GM19035 (cell line): ENCODE measurements at regions not wholly inside any gene's neighbourhood (a gene's known extent, or its start where the extent isn't known, plus 50 kb on each side); places are given as distances from the start of the nearest gene placed in this dataset.

Experiments
- ATAC-seq: cut with Tn5 transposase; IDR thresholded peaks from one replicate; pipeline ENCODE4 v1.9.1; 2021; ENCODE audit not compliant: unreplicated experiment

DNA sequence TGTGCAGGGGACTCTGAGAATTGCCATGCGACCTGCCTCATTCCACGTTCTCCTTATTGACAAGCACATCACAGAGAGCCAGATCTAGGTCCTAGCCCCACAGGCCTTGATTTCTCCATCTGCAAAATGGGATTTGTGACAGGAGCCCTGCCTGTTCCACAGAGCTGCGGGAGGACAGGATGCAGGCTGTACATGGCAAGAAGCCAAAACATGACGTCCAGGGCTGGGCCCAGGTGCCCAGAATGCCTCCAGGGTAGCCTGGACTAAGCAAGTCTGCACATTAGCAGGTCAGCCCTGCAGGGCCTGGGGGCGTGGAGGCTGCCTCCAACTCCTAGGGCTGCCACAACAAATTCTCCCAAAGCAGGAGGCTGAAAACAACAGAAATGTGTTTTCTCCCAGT, 235.7 kb upstream of the SDK2 start:
- ATAC-seq: no peak

DNA sequence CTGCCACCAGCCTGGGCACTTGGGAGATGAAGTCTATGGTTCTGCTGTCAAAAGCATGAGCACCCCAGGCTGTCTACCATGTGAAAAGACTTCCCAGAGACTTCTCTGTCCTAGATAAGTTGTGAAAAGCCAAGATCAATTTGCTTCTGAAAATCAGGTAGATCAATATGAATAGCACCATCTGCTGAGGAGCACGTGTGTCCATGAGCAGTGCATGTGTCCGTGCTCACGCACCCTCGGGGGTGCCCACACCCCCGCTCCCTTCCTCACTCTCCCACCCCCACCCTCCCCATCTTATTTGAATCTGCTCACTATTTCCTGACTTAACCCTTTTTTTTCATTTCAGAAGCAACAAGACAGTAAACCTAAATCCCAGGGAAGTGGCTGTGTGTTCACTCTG, 238.3 kb upstream of the SDK2 start:
- no peak for ATAC-seq

DNA sequence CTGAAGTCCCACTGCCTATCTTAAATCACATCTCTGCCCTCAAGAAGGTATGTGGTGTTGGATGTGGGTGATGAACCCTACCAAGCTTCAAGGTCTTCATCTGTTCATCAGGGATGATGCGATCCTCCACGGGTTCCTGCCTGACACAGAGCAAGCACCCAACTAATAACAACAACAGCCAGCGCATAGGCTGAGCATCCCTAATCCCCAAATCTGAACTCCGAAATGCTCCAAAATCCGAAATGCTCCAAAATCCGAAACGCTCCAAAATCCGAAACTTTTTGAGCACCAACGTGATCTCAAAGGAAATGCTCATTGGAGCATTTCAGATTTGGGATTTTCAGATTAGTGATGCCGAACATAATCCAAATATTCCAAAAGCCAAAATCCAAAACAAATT, 238.9 kb upstream of the SDK2 start:
- ATAC-seq: no peak

DNA sequence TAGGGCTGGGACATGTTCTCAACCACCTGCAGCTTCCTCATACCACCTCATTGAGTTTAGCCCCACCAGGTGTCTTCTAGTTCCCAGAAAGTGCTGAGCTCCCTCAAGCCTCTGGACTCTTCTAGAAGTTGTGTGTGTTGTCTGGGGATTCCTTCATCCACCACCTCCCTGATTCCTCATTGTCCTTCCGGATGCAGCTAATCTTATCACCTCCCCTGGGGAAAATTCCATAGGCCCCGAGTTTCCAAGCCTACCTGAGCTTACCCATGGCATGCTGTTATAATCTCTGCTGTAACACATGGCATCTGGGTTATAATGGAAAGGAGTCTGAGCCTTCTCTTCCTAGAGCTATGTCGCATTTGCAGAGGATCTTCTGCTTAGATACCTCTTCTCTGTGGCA, 243.5 kb upstream of the SDK2 start:
- ATAC-seq: no peak

DNA sequence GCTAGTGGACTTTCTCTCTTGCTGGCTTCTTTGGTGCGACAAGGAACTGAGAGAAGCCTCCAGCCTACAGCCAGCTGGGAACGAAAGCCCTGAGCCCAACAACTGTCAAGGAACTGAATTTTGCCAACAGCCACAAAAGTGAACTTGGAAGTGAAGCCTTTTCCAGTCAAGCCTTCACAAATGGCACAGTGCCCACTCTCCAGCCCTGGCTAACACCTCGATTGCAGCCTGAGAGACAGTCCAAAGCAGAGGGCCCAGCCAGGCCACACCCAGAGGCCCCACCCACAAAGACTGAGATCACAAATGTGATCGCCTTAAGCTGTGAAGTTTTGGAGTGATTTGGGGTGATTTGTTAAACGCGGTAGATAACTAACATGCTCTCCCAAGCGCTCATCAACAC, 244.6 kb upstream of the SDK2 start:
- no peak for ATAC-seq

DNA sequence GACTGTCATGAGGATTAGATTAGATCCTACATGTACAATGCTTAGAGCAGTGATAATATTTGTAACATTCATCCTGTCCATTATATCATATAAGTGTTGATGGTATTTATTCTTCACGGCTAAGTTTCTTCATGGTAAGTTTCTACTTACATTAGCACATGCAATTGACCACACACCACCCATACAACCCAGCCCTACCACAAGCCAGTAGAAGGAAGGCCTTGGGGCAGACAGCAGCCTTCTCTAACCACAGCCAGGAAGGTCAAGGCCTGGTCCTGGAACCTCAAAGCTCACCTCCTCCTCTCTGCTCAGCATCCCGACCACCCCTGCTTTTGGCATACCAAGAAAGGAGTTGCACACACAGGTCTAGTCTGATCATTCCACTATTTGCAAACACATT, 245.2 kb upstream of the SDK2 start:
- no peak for ATAC-seq

DNA sequence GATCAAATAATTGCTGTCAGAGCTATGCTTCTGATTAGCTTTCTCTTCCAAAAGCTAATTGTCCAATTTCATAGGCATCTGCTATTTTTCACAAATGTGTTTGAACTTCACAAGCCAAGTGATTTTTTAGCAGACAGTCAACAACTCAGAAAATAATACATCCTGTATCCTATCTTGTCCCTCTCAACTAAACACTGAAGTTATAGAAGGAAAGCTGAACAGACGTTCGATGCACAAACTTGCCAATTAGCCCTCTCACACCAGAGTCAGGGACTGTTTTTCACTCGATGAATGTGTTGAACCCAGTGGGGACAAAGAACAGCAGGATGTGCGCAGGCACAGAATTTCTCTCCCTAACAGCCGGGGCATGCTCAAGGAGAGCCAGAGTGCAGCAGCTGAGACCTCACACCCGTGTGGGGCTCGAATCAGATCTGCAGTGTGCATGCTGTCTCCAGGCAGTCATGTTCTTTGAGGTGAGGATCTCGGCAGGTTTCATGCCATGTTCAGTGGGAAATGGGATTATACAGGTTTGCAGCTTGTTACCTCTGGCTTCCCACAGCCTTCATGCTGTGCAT, 246.7 kb upstream of the SDK2 start:
- no peak for ATAC-seq

DNA sequence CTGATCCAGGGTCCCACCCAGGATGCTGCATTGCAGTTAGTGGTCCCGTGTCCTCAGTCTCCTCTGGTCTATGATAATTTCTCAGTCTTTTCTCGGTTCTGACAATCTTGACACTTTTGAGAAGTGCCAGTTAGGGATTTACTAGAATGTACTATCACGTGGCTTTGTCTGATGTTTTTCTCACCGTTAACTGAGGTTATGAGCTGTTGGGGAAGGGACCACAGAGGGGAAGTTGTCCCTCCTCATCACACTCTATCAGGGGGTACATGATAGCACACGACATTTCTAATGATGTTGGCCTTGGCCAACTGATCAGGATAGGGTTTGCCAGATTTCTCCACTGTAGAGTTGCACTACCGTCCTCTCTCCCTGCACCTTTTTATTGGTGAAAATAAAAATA, 250.9 kb upstream of the SDK2 start:
- no peak for ATAC-seq

DNA sequence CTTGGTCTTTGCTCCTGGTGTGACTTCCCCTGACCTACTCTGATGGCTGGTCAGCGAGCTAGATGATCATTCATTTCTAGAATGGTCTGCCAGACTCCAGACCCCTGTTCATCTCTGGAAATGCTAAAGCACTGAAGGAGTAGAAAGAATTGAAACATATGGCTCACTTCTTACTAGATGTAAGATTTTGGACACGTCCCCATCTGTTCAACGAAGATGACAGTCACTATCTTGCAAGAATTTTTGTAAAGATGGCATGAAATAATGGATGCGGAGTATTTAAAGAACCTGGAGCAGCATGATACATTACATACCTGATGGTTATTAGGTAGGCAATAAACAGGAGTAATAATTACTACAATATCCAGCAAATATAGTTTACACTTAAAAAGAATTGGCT, 252.7 kb upstream of the SDK2 start:
- no peak for ATAC-seq

DNA sequence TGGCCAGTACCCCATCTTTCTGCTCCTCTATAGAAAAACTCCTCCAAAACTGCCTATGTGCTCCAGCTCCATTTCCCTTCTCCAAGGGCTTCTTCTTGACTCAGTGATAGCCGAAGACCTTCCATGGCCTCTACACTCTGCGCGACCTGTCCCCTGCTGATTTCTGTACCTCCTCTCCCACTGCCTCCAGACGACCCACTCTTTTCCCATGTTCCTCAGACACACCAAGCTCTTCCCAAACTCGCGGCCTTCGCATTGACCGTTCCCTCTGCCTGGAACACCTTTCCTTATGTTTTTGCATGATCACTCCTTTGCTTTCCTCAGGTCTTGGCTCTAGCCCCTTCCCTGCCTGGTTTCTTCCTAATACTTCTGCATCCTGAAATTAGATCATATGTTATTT, 255.6 kb upstream of the SDK2 start:
- ATAC-seq: no peak

DNA sequence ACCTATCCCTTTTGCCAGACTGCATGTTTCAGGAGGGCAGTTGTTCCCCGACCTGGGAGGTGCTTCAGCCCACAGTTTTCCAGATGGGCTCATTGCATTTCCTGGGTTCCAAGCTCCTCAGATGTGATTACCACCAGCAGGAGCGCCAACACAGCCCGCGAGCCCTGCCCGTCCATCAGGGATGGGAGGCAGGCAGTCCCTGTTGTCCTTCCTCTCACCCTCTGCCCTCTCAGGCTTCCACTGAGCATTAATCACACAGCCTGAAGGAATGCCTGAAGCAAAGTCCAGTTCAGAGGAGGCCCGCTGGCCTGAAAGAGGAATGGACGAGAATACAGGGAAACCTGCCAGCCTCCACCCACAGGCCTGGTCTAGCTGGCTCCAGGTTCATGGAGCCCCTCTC, 256.3 kb upstream of the SDK2 start:
- no peak for ATAC-seq

DNA sequence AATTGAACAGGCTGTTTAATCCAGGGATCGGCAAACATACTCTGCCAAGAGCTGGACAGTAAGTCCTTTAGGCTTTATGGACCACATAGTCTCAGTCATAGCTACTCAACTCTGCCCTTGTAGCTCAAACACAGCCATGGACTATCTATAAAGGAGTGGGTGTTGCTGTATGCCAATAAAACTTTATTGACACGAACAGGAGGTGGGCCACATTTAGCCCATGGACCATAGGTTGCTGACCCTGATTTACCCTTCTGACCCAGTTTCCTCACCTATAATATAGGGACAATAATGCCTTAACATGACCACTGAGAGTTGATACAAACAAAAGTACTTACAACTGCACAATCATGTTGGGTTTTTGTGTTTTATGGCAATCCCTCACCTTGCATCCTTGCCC, 257.0 kb upstream of the SDK2 start:
- ATAC-seq: no peak

DNA sequence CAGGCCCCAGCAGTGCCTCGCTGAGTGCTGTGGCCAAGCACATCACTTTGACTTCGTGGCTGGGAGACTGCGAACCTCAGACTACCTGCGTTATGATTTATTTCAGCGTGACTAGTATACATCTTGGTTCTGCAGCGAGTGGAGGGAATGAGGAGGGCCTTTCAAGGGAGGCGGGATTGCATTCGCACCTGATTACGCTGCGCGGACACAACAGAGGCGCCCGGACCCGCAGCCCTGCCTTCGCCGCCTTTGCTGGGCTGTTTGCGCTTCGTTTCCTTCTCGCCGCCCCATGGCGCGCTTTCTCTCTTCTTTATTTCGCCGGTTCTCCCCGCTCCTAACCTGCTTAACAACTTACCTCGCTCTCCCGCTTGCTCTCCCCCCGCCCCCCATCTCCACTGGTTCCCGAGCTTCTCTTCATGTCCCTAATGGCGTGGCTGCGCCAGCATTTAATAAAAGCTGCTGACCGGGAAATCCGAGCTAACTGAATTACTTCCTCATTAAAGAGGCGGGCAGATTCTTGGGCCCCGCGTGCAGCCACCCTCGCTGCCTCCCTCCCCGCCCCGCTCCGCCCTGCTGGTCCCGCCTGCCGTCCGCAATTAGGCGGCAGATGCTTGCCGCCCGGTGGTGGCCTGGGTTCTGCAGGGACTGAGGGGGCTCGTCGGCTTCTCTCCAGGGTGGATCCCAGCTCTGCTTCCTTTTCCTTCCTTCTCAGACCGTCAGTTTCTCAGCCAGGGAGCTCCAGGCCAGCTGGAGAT, 257.6 kb upstream of the SDK2 start:
- ATAC-seq: no peak

DNA sequence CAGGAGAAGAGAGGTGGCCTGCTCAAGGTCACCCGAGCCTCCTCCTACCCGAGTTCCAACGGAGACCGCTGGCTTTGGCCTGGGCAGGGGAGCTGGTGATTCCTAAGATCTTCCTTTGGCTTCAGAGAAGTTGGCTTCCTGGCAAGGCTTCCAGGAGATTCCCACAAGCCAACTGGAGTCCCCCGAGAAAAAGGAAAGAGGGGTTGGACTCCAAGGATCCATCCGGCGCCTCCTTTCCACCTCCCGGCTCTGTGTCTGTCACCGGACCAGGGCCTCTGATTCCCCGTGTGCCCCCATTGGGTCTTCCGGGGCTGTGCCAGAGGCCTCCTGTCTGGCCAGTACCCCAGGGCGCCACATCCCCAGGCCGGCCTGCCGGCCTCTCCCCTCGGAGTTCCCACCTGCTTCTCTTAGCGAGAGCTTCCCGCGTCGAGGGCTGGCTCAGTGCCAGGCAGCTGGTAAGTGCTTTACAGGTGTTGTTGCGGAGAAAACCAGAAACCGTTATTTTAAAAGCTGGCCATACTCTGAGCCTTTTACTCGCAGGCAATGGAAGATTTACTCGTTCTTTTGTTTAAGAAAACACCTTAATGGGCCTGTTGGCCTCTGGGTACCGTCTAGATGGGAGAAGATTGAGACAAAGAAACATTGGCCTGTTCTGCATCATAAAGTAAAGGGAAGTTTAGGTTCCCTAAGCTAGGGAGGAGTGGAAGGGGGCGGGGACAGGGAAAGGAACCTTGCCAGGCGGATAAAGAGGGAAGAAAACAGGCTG, 258.4 kb upstream of the SDK2 start:
- no peak for ATAC-seq

DNA sequence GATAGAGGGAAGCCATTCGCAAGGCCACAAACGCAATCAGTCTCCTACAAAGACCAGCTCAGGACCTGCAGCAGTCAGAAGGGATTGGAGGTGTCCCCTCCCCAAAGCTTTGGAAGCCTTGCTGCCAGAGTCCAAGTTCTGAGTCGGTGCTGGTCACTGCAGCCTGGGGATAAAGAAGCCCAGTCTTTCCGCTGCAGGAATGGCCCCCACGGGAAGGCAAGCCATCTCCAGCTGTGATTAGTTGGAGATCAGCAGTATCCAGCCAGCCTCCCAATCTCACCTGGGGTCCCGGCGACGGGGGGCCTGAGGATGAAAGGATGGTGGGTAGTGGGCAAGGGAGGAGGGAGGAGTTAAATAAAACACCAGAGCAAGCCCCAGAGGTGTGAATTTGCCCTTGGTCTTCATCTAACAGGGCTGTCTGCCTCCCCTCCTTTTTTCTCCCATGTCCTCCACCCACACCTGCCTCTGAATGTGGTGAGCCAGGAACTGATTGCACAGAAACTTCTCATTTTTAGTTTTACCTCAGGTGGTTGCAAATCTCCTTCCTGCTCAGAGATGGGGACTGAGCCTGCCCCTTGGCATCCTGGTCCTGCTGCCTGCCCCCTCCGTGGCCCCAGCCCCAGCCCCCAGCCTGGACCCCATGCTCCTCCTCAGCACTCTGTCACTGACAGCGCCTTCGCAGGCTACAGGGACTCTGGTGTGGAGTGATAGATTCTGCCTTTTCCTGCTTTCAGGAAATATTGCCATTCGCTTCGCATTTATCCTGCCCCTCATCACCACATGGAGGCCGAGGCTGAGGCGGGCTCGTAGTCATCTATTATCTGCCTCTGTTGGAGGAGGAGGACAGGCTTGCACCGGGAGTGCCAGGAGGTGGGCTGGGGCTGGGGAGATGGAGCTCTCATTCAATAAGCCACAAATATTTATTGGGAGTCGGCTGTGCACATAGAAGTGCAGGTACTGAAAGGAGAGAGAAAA, 262.9 kb upstream of the SDK2 start:
- ATAC-seq: no peak

DNA sequence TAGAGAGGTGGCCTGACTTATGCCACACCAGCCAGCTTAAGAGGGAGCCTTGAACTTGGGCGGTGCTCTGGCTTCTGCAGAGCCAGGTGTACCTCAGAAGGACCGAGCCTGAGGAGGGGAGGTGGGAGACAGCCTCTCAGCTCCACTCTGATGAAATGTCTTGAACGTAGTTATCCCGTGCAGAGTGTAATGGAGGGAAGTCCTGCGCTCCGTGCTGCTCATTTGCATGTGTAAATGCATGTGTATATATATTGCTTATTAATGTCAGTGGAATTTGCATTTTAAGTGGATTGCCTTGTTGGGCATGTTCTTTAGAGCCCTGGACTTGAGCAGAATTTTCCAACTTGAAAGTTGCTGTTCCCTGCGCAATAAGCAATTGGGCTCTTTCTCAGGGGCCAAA, 264.9 kb upstream of the SDK2 start:
- no peak for ATAC-seq

DNA sequence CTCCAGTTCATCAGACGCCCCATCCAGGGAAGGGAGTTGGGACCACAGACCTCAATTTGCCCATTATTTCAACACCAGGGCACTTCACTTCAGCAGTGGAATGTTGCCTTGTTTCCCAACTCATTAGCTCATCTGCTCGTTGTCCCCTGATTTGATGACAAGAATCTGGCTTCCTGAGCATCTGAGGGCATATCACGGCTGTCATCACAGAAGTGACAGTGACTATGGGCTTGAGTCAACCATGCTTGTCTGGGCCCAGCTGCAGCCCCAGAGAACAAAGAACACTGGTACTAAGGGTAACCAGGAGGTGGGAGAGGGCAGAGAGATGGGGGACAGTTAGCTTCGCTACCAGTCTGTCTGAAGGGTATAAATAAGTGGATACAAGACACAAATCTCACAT, 266.0 kb upstream of the SDK2 start:
- ATAC-seq: no peak

DNA sequence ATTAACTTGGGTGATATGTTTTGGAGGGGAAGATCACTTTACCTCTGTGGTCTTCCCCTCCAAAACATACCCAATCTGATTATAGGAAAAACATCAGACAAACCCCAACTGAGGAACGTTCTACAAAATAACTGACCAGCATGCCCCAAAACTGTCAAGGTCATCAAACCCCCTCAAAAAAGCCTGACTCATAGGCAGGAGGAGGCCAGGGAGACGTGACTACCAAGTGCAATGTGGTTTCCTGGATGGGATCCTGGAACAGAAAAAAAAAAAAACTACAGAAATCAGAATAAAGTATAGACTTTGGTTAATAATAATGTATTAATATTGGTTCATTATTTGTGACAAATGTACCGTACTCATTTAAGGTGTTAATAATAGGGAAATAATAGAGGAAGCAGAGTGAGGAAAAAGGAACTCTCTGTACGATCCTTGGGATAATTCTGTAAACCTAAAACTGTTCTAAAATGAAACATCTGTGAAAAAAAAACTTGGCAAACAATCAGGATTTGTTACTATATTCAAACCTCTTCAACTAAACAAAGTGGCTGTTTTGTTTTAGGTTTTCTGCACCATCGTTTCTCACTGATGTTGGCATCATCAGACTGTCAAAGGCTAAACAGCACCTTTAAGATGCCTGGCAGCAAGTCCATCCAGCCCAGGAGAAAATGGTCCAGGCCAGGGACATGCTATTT, 266.7 kb upstream of the SDK2 start:
- ATAC-seq: no peak

DNA sequence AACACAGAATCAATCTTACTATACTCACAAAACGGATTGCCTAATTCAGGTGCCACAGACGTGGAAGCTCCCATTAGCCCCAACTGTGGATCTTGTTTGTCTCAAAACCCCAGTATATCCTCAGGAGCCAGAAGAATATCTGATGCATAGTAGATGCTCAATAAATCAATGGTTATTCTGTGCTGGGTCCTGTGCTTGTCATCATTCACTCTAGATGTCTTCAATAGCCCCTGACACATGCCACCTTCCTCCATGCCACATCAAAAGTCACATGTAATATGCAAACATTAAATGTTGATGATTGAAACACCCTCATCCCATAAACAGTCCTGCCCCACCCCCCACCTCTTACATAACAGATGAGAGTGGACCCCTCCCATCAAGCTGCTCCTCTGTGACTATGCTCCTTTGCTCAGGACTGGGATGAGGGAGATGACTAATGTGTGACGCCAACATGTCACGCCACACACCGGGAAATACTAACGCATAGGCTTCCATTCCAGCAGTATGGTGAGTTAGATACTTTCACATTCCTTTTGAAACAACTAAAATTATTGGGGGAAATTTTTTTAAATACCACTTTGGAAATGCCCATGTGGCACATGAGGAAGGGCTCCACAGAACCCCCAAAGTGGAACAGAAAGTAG, 267.6 kb upstream of the SDK2 start:
- no peak for ATAC-seq

DNA sequence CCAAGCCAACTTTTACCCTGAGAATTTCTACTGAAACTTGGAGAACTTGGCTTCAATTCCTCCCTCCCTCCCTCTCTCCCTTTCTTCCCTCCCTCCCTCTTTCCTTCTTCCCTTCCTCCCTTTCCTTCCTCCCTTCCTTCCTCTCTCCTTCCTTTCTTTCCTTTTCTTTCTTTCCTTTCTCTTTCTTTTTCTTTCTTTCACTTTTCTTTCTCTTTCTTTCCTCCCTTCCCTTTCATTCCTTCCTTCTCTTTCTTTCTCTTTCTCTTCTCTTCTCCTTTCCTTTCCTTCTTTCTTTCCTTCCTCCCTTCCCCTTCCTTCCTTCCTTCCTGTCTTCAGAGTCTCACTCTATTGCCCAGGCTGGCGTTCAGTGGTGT, 268.1 kb upstream of the SDK2 start:
- no peak for ATAC-seq
